ENCODE measurements at regions not wholly inside any gene's neighbourhood (a gene's known extent, or its start where the extent isn't known, plus 50 kb on each side); places are given as distances from the start of the nearest gene placed in this dataset.

DNA sequence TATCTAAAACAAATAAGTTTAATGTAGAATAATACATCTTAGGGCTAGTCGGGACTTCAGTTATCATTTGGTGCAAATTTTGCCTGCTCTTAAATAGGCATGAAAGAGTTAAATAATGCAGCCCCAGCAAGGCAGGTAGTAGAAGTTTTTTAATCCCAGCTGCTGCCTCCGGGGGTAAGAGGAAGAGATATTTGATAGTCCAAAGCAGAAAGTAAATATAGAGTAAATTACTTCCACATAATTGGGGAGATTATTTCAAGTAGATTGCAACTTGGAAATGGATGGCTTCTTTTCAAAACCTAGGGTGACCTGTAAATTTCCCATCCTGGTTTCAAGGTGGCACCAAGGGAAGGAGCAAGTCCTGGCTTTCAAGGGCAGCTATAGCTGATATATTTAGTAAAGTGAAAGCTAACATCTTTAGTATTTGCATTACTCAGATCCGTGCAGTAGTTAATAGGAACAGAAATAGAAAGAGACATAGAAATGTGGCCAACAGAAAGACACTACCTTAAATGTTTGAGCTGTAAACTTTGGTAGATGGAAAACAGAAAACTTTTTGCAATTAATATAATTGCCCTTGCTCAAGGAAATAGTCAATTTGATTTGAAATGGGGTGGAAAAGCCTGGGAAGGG, 109.1 kb downstream of the LMO4 start:
- DNase-seq (ENCODE audit: low spot score) (no peak), ATAC-seq (no peak)

- ATAC-seq = no peak
- no peak for DNase-seq (ENCODE audit: low spot score)
Observed at GRCh38 chr1:87439821-87440220, 111.1 kb downstream of the LMO4 start.

DNA sequence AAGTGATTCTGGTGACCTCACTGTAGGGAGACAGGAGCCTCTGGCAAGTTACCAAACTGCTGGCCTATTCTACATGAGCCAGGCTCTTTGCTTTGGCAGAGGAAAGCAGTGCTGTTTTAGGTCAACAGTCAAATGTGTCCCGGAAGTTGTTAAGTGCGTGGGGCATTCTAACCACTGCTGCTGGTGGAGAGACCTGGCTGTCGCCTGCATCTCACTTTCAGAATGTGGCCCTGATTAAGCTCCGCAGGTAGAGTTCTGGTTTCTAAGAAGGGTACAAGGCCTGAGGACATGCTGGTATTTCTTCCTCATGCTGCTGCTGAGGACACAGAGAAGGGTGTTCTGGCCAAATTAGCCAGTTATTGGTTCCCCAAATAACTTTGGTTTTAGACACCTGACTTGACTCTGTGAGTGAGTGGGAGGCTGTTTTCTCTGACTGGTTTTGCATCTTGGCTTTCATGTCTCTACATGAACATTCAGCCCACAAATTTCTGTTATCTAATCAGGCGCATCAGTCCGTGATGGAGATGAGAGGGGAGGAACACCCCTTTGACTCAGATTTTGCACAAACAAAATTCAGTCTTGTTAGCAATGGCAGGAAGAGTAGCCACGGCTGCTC, 120.8 kb downstream of the LMO4 start:
- ATAC-seq (peak; percentile 99), DNase-seq (ENCODE audit: low spot score) (peak; percentile 79)

DNA sequence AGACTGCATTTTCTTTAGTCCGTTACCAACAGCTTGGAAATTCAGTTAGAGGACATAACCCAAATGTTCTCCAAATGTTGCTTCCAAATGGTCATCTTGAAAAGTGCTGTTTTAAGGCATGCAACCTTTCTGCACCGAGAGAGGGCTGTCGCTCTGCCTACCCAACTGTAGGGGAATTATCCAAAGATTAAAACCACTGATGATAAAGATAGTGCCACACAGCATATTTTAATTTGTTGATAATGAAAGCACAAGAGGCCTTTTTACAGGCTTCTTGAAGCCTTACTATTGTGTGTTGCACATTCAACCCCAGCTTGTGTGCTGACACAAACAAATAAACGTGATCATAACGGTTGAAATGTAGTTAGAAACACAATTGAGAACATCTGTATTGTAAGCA, 121.5 kb downstream of the LMO4 start:
- ATAC-seq = no peak
- no peak for DNase-seq (ENCODE audit: low spot score)

DNA sequence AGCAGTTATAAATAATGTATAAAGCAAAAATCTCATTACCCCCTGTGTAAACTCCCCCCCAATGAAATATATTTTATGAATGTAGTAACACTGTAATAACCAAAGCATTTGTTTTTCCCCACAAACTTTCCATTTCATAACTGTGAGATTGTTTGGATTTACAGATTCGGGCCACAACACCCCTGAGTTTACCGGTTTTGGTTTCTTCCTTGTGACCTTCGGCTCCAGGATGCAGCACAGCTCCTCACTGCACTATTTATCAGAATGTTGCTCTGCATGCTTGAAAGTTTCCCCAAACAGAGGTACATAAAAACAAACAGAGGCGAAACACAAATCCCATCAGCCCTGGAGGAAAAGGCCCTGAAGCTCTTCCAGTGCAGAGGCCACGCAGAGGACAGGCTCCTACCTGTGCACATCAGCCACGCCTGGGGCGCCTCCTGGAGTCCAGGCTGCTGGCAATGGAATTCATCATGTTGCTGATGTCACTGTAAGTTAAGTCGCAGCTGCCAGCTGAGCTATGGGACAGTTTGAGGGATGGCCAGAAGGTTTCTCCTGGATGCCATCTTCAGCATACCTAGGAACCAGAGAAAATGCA, 122.0 kb downstream of the LMO4 start:
- ATAC-seq = no peak
- no peak for DNase-seq (ENCODE audit: low spot score)

- ATAC-seq = no peak
- no peak for DNase-seq (ENCODE audit: low spot score)
Observed at GRCh38 chr1:87451229-87451920, 122.7 kb downstream of the LMO4 start.

GRCh38 chr1:87452648-87453047, 124.0 kb downstream of the LMO4 start:
- DNase-seq (ENCODE audit: low spot score) = no peak
- no peak for ATAC-seq

DNA sequence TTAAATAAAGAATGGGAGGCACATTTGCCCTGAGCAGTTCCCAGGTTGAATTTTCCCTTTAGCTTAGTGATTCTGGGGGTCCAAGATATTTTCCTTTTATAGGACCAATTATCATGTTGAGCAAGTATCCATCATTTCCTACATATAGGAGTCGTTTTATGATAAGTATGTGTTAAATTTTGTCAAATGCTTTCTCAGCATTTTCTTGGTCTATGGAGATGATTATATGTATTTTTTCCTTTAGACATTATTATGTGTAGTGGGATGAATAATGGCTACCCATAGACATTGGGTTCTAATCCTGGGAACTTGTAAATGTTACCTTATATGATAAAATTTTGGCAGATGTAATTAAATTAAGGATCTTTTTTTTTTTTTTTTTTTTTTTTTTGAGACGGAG, 128.7 kb downstream of the LMO4 start:
- no peak for DNase-seq (ENCODE audit: low spot score)
- ATAC-seq = no peak

GRCh38 chr1:87462894-87463293, 134.2 kb downstream of the LMO4 start:
- DNase-seq (ENCODE audit: low spot score) = no peak
- ATAC-seq = no peak

GRCh38 chr1:87464022-87464490, 135.4 kb downstream of the LMO4 start:
- no peak for DNase-seq (ENCODE audit: low spot score)
- no peak for ATAC-seq

- no peak for DNase-seq (ENCODE audit: low spot score)
- no peak for ATAC-seq
Observed at GRCh38 chr1:87466621-87467020, 137.9 kb downstream of the LMO4 start.

- DNase-seq (ENCODE audit: low spot score) = no peak
- ATAC-seq = no peak
Observed at GRCh38 chr1:87472716-87473115, 144.0 kb downstream of the LMO4 start.

GRCh38 chr1:87473203-87473661, 144.6 kb downstream of the LMO4 start:
- ATAC-seq = no peak

DNA sequence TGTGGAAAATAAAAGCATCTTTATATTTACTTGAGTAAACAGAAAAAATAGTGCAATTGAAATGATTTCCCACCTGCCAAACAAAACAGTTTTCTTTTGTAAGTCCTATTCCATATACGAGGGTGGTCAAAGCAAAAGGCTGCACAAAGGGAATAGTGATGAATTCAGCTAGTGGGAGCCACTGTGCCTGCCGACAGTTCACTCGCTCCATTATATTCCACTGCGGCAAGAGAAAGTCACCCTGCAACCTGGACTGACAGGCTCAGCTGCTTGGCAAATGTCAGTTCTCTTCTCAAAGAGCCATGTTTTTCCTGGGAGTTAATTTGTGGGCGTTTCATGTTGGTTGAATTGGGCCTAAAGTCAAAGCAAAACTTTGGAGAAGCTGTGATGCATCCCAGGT, 145.4 kb downstream of the LMO4 start:
- DNase-seq (ENCODE audit: low spot score) (no peak), ATAC-seq (no peak)

More at GRCh38 chr1:87473203-87473661, 144.6 kb downstream of the LMO4 start:
- DNase-seq (ENCODE audit: low spot score) = no peak

DNA sequence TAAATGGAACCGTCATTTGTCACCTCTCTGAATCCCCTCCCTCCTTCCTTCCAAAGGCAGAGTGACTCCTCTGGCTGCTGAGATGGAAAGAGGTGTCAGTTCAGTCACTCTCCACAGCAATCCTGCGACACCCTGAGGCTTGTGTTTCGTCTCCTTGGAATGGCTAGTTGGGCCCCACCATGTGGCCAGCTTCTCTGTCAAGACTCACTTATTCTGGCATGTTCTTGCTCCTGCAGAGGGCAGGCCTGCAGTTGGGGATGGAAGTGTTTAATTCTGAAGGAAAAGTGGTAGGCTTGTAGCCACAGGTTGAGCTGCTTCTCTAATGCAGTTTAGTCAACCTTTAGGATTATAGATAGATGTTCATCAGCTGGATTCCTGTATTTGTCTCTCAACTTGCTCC, 149.6 kb downstream of the LMO4 start:
- DNase-seq (ENCODE audit: low spot score) = no peak

DNA sequence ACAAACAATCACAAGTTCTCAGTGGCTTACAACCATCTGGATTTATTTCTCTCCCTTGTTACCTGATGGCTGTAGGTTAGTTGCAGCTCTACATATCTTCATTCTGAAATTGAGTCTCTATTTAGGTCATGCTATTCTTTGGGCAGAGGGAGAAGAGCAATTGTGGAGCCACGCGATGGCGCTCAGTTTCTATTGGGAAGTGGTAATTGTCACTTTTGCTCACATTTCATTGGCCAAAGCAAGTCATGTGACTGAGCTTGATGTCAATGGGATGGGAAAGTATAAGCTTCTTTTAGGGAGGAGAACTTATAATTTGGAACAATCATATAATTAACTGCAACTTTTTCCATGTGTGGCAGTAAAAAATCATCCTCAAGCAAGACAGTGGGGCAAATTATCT, 166.5 kb downstream of the LMO4 start:
- DNase-seq (ENCODE audit: low spot score) (no peak), ATAC-seq (no peak)

More for the DNA sequence above, 149.6 kb downstream of the LMO4 start:
- ATAC-seq = peak; percentile 43

- no peak for ATAC-seq
- DNase-seq (ENCODE audit: low spot score) = no peak
Observed at GRCh38 chr1:87495870-87496269, 167.2 kb downstream of the LMO4 start.

DNA sequence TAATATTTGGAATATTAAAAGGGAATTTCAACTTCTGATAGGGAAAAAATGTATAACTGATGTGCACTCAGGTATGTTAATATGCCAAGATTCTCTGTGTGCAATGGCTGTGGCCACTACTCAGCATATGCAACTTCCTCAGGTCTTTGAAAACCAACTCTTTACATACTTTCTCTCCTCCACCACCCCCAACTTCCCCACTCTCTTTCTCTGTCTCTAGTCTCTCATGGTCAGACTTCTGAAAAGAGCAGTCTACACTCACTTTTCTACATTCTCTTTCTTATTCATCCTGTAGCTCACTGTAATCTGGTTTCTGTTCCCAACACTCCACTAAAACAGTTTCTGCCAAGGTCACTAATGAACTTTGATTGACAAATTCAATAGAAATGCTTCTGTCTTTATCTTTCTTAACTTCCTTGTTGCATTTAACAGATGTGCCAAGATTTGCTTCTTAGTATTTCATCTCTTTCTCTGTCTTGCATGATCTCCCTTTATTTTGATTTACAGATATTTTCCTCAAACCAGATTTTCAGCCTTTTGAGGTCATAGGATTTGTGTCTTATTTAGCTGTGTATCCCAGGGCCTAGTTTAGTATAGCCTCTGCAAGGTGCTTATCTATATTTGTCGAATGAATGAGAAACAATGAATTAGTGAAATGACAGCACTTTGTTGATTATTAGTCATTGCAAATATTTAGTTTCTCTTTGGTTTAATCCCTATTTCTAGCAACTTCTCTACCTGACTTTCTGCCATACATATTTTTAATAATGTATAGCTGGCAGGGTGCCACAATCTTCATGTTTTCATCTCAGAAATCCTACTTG, 168.9 kb downstream of the LMO4 start:
- DNase-seq (ENCODE audit: low spot score) (no peak), ATAC-seq (no peak)

DNA sequence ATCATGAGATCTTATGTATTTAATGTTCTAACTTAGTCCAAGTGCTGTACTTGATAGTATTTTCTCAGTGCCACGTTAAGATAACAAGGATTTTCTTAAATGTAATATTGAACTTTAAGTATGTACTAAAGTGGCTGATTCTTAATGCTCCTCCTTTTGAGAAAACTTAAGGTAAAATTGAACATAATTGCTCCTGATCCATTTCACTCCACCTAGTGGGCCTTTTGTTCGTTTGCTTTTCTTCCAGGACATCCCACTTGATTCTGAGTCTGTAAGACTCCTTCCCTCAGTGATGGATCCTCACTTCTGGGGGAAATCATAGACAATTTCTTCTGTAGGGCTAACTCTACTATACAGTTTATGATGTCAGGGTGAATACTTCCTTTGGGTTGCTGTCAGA, 173.1 kb downstream of the LMO4 start:
- ATAC-seq (no peak), DNase-seq (ENCODE audit: low spot score) (no peak)

DNA sequence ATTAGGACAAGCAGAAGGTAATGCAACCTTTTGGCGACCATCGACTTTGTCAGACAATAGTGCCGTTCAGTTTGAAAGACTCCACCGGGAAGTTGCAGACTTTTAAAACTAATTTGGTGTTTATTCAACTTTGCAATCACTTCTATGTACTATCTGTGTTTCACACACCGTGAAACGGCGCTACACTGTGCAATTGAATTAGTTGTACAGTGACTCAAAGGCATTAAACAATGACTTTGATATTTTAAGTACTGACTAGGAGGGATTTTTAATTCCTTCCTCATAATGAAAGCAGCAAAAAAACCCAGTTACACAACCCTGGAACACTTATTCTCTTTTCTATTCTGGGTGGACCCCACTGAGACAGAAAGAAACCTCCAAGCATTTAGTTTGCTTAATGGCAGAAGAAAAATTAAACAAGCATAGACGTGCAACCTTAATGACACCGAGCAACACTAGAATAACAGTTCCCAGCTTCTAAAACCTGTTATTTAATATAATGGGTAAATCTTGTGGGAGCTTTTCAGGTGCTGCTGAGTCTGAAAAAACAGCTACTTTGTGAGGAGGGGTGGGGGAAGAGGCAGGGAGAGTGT, 176.8 kb downstream of the LMO4 start:
- ATAC-seq (no peak), DNase-seq (ENCODE audit: low spot score) (no peak)

- ATAC-seq = no peak
- DNase-seq (ENCODE audit: low spot score) = no peak
Observed at GRCh38 chr1:87506147-87506546, 177.5 kb downstream of the LMO4 start.

Measured in left lobe of liver (tissue), 2 donors.